GM12878 (cell line): ENCODE measurements at regions not wholly inside any gene's neighbourhood (a gene's known extent, or its start where the extent isn't known, plus 50 kb on each side); places are given as distances from the start of the nearest gene placed in this dataset.

ENCODE experiments used
- ATAC-seq: fragments of 200-7000 bp; cut with Tn5 transposase; 3 replicates; pipeline ENCODE4 v1.9.1; 2020; ENCODE audit warnings: mild to moderate bottlenecking, moderate library complexity
- BruUV-seq: library from RNA; stranded (reverse); fragments of 400-500 nt; replicated peaks from 2 replicates; lab custom pipeline; 2021; lab: Mats Ljungman, UMichigan
- CTCF ChIA-PET: fragments of 300-600 bp; sonication (Branson Sonifier 250); formaldehyde crosslinking; extraction: SDS; loops from one replicate; lab custom pipeline; 2021; ENCODE audit warnings: inconsistent platforms; lab: Yijun Ruan, JAX
- POLR2A ChIA-PET: fragments of 350-600 bp; formaldehyde crosslinking; extraction: SDS; loops from one replicate; lab custom pipeline; 2021; ENCODE audit warnings: inconsistent platforms; lab: Charles Lee
- RAD21 ChIA-PET: fragments of 300-600 bp; sonication (Branson Sonifier 250); formaldehyde crosslinking; loops from one replicate; lab custom pipeline; 2023; ENCODE audit warnings: antibody characterized with exemption; ENCODE audit not compliant: unreplicated experiment; lab: Charles Lee
- SMC1A ChIA-PET: fragments of 300-600 bp; sonication (Branson Sonifier 250); formaldehyde crosslinking; loops from one replicate; lab custom pipeline; 2023; ENCODE audit not compliant: unreplicated experiment, uncharacterized antibody; lab: Charles Lee
- DNase-seq: peaks from one replicate; pipeline ENCODE4 v3.0.0-alpha.2; 2011; ENCODE audit warnings: low read depth, low spot score
- FAIRE-seq: peaks from 3 replicates; lab custom pipeline; 2011; peaks lifted over from hg19 to GRCh38; lab: Jason Lieb, UNC
- H2AFZ ChIP-seq: 2 replicates; pipeline ENCODE4 v1.6.0; 2011; ENCODE audit warnings: low read depth, low read length, control low read depth; ENCODE audit not compliant: control insufficient read depth
- H3K27ac ChIP-seq: 2 replicates; pipeline ENCODE4 v1.5.1; 2011; ENCODE audit warnings: control low read depth; ENCODE audit not compliant: control insufficient read depth, insufficient read depth
- H3K27me3 ChIP-seq, 2 experiments: replicated peaks in 1 of 2; 2 replicates each; pipeline versions ENCODE4 v1.6.0 to v1.6.1; 2011; ENCODE audit warnings: low read length in 1 of 2; ENCODE audit not compliant: control insufficient read depth in 2 of 2, insufficient read depth in 2 of 2
- H3K36me3 ChIP-seq, 2 experiments: 2 replicates each; pipeline ENCODE4 v1.5.1; 2011; ENCODE audit warnings: low read length in 1 of 2; ENCODE audit not compliant: control insufficient read depth in 2 of 2, insufficient read depth in 2 of 2
- H3K4me1 ChIP-seq: 2 replicates; pipeline ENCODE4 v1.6.1; 2011; ENCODE audit warnings: mild to moderate bottlenecking, low read length, moderate library complexity, mixed read lengths; ENCODE audit not compliant: control insufficient read depth, insufficient read depth
- H3K4me2 ChIP-seq: 2 replicates; pipeline ENCODE4 v1.6.0; 2011; ENCODE audit warnings: control low read depth; ENCODE audit not compliant: control insufficient read depth, insufficient read depth
- H3K4me3 ChIP-seq: fragments of 200-600 bp; sonication (generic); 2 replicates; pipeline ENCODE4 v1.5.1; 2016
- H3K79me2 ChIP-seq: 2 replicates; pipeline ENCODE4 v1.6.0; 2011; ENCODE audit warnings: low read length; ENCODE audit not compliant: control insufficient read depth, insufficient read depth
- H3K9ac ChIP-seq: 2 replicates; pipeline ENCODE4 v1.8.0; 2011; ENCODE audit warnings: low read length, control low read depth, mixed read lengths; ENCODE audit not compliant: control insufficient read depth, insufficient read depth
- H3K9me3 ChIP-seq: replicated peaks from 3 replicates; pipeline ENCODE4 v1.5.1; 2011; ENCODE audit warnings: mild to moderate bottlenecking, low read length; ENCODE audit not compliant: control insufficient read depth, insufficient read depth
- H4K20me1 ChIP-seq: 2 replicates; pipeline ENCODE4 v1.6.0; 2011; ENCODE audit not compliant: control insufficient read depth, insufficient read depth
- CHD2 ChIP-seq: IDR thresholded peaks from 2 replicates; pipeline ENCODE4 v1.6.1; 2011; ENCODE audit warnings: low read depth, low read length, improper control_type of control experiment, borderline replicate concordance
- CREM ChIP-seq: IDR thresholded peaks from 2 replicates; pipeline ENCODE4 v1.6.1; 2014; ENCODE audit warnings: antibody characterized with exemption, low read depth
- GABPA ChIP-seq: IDR thresholded peaks from 2 replicates; pipeline ENCODE4 v1.6.1; 2014; ENCODE audit warnings: antibody characterized with exemption, low read depth, mild to moderate bottlenecking, inconsistent platforms
- HDAC6 ChIP-seq: fragments of 200-600 bp; sonication (generic); IDR thresholded peaks from one replicate; pipeline ENCODE4 v1.8.0; 2017; ENCODE audit warnings: antibody characterized with exemption; ENCODE audit not compliant: unreplicated experiment
- IRF3 ChIP-seq: fragments of 450-650 bp; IDR thresholded peaks from 2 replicates; pipeline ENCODE4 v1.6.1; 2014; ENCODE audit warnings: mild to moderate bottlenecking
- RCOR1 ChIP-seq: conservative IDR thresholded peaks from 2 replicates; pipeline ENCODE4 v1.6.1; 2012; ENCODE audit warnings: low read depth, low read length, improper control_type of control experiment
- SMAD1 ChIP-seq: fragments of 450-650 bp; IDR thresholded peaks from 2 replicates; pipeline ENCODE4 v1.6.1; 2018; ENCODE audit warnings: mild to moderate bottlenecking, low read depth; ENCODE audit not compliant: partially characterized antibody
- ZNF274 ChIP-seq: IDR thresholded peaks from one replicate; pipeline ENCODE4 v1.8.0; 2011; ENCODE audit not compliant: insufficient read length, insufficient read depth
- WGBS: methylation state at CpG from one replicate; pipeline ENCODE4 v1.1.6; 2016; ENCODE audit warnings: low lambda C conversion rate; ENCODE audit not compliant: insufficient replicate concordance, insufficient coverage; ENCODE audit errors: missing lambda C conversion rate; 5-methylcytosine and 5-hydroxymethylcytosine counted together
- in situ Hi-C: fragments of 300-500 bp; cut with MboI; formaldehyde crosslinking; loops from 9 replicates; pipeline ENCODE4 v1.14.3; 2018; ENCODE audit warnings: mixed read lengths
- intact Hi-C: fragments of 100-400 bp; cut with micrococcal nuclease; formaldehyde crosslinking; loops from one replicate; pipeline ENCODE4 v1.14.2; 2022; ENCODE audit not compliant: unreplicated experiment
- TF ChIP-seq, protein P1 (sequence below): fragments of 450-650 bp; IDR thresholded peaks from 2 replicates; pipeline ENCODE4 v1.6.1; 2018; ENCODE audit warnings: mild to moderate bottlenecking, low read depth, moderate library complexity; ENCODE audit not compliant: partially characterized antibody
- TF ChIP-seq, protein P2 (sequence below): fragments of 450-650 bp; conservative IDR thresholded peaks from 2 replicates; pipeline ENCODE4 v1.6.1; 2017; ENCODE audit warnings: mild to moderate bottlenecking, moderate library complexity
- TF ChIP-seq, protein P3 (sequence below): IDR thresholded peaks from 2 replicates; pipeline ENCODE4 v1.6.1; 2011; ENCODE audit warnings: mild to moderate bottlenecking, low read depth, low read length, moderate library complexity; ENCODE audit not compliant: insufficient replicate concordance
- TF ChIP-seq, protein P4 (sequence below): fragments of 450-650 bp; IDR thresholded peaks from 2 replicates; pipeline ENCODE4 v1.6.1; 2017; ENCODE audit warnings: antibody characterized with exemption, mild to moderate bottlenecking, moderate library complexity

DNA sequence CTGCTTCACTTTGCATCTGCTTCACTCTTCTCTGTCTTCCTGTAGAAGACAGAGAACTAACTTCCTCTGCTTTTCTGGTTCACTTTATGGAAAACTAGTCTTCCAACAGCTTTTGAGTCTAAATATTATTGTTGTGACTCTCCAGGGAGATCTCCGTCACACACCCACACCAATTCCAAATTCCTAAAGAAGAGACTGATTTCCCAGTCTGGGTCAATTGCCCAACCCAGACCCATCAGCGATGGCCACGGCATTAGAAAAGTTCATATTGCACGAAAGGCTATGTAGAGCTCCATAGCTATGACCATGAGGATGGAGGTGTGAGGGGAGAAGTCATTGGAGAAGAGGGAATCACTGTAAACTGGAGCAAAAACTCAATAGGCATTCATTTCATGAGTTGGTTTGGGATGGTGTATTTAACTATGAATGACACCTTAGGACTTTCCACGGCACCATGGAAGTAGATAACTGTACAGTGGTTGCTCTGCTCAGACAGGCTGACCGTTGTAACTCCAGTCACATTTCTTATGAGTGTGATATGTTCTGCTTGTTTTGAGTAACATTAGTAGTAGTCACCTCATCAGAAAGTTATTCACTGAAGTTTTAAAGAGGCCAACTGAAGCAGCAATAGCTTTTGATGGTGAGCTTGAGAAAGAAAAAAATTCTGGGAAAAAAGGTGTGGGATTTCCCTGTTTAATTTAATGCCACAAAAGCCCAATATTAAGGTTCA, 78.1 kb upstream of the MAMDC2 start (continued):
- TF ChIP-seq, protein P1, sequence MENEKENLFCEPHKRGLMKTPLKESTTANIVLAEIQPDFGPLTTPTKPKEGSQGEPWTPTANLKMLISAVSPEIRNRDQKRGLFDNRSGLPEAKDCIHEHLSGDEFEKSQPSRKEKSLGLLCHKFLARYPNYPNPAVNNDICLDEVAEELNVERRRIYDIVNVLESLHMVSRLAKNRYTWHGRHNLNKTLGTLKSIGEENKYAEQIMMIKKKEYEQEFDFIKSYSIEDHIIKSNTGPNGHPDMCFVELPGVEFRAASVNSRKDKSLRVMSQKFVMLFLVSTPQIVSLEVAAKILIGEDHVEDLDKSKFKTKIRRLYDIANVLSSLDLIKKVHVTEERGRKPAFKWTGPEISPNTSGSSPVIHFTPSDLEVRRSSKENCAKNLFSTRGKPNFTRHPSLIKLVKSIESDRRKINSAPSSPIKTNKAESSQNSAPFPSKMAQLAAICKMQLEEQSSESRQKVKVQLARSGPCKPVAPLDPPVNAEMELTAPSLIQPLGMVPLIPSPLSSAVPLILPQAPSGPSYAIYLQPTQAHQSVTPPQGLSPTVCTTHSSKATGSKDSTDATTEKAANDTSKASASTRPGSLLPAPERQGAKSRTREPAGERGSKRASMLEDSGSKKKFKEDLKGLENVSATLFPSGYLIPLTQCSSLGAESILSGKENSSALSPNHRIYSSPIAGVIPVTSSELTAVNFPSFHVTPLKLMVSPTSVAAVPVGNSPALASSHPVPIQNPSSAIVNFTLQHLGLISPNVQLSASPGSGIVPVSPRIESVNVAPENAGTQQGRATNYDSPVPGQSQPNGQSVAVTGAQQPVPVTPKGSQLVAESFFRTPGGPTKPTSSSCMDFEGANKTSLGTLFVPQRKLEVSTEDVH: no peak
- TF ChIP-seq CHD2: no peak
- TF ChIP-seq, protein P2, sequence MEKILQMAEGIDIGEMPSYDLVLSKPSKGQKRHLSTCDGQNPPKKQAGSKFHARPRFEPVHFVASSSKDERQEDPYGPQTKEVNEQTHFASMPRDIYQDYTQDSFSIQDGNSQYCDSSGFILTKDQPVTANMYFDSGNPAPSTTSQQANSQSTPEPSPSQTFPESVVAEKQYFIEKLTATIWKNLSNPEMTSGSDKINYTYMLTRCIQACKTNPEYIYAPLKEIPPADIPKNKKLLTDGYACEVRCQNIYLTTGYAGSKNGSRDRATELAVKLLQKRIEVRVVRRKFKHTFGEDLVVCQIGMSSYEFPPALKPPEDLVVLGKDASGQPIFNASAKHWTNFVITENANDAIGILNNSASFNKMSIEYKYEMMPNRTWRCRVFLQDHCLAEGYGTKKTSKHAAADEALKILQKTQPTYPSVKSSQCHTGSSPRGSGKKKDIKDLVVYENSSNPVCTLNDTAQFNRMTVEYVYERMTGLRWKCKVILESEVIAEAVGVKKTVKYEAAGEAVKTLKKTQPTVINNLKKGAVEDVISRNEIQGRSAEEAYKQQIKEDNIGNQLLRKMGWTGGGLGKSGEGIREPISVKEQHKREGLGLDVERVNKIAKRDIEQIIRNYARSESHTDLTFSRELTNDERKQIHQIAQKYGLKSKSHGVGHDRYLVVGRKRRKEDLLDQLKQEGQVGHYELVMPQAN: no peak
- TF ChIP-seq, protein P3, sequence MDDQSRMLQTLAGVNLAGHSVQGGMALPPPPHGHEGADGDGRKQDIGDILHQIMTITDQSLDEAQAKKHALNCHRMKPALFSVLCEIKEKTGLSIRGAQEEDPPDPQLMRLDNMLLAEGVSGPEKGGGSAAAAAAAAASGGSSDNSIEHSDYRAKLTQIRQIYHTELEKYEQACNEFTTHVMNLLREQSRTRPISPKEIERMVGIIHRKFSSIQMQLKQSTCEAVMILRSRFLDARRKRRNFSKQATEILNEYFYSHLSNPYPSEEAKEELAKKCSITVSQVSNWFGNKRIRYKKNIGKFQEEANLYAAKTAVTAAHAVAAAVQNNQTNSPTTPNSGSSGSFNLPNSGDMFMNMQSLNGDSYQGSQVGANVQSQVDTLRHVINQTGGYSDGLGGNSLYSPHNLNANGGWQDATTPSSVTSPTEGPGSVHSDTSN: no peak

GRCh38 chr9:69967344-69967743, 76.3 kb upstream of the MAMDC2 start:
- intact Hi-C loops (no loop called here), in situ Hi-C loops (no loop called here)
- ChIA-PET POLR2A (no interaction called here), RAD21 (no interaction called here), CTCF (interaction anchor here (0.6 to 11.1 kb wide), 3 partner anchors 145 to 634 kb away, joined by 3 to 182 read pairs (median 3); no protein-coding TSS in a partner anchor), SMC1A (interaction anchor here (6.2 kb wide), 1 partner anchor 145 kb away, joined by 61 read pairs; no protein-coding TSS in a partner anchor)
- H3K9ac ChIP-seq: no peak overlapping the region
- no TSS peak for BruUV-seq
- no peak for ATAC-seq
- H3K4me2 ChIP-seq: no peak overlapping the region
- WGBS: 0% methylated on average over 1 of the region's 1 CpG
- no peaks in the 10 kb centered on the region for H3K4me1 ChIP-seq
- H2AFZ ChIP-seq: no peak overlapping the region
- no peaks in the 10 kb centered on the region for H3K36me3 ChIP-seq
- H3K9me3 ChIP-seq: no peaks in the 10 kb centered on the region
- H3K27ac ChIP-seq: no peak overlapping the region
- no peaks in the 10 kb centered on the region for H4K20me1 ChIP-seq
- no peak for FAIRE-seq
- no peaks in the 10 kb centered on the region for H3K79me2 ChIP-seq
- DNase-seq: no peak
- no peak overlapping the region for H3K4me3 ChIP-seq
- H3K27me3 ChIP-seq: peaks cover 0 to 3% of the 10 kb centered on the region in 2 experiments; a peak in 2 of 4 replicates
- TF ChIP-seq RCOR1: no peak
- TF ChIP-seq ZNF274: no peak
- TF ChIP-seq CREM: no peak
- no peak for TF ChIP-seq HDAC6
- no peak for TF ChIP-seq IRF3
- no peak for TF ChIP-seq GABPA
- no peak for TF ChIP-seq SMAD1
- TF ChIP-seq, protein P4, sequence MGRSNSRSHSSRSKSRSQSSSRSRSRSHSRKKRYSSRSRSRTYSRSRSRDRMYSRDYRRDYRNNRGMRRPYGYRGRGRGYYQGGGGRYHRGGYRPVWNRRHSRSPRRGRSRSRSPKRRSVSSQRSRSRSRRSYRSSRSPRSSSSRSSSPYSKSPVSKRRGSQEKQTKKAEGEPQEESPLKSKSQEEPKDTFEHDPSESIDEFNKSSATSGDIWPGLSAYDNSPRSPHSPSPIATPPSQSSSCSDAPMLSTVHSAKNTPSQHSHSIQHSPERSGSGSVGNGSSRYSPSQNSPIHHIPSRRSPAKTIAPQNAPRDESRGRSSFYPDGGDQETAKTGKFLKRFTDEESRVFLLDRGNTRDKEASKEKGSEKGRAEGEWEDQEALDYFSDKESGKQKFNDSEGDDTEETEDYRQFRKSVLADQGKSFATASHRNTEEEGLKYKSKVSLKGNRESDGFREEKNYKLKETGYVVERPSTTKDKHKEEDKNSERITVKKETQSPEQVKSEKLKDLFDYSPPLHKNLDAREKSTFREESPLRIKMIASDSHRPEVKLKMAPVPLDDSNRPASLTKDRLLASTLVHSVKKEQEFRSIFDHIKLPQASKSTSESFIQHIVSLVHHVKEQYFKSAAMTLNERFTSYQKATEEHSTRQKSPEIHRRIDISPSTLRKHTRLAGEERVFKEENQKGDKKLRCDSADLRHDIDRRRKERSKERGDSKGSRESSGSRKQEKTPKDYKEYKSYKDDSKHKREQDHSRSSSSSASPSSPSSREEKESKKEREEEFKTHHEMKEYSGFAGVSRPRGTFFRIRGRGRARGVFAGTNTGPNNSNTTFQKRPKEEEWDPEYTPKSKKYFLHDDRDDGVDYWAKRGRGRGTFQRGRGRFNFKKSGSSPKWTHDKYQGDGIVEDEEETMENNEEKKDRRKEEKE: no peak
